ENCODE measurements at regions not wholly inside any gene's neighbourhood (a gene's known extent, or its start where the extent isn't known, plus 50 kb on each side); places are given as distances from the start of the nearest gene placed in this dataset.

- TF ChIP-seq KAT2A (conservative IDR thresholded peaks at IDR 0.05; ENCODE audit: control insufficient read depth, low read depth, low read length) (no peak), IRF4 (IDR thresholded peaks at IDR 0.05; ENCODE audit: low read depth, low read length) (no peak), POLR2A (IDR thresholded peaks at IDR 0.05; ENCODE audit: low read depth, low read length) (no peak), E2F4 (IDR thresholded peaks at IDR 0.05; ENCODE audit: low read depth, low read length) (no peak), EP300 (IDR thresholded peaks at IDR 0.05; ENCODE audit: borderline replicate concordance in 1 of 2, control insufficient read depth in 1 of 2, low read depth in 2 of 2, low read length in 2 of 2) (no peak), CREM (IDR thresholded peaks at IDR 0.05; ENCODE audit: low read depth) (no peak)
Observed at GRCh38 chr18:30439174-30439573, 603.4 kb downstream of the DSC3 start.
